Caco-2 (cell line): ENCODE measurements at regions not wholly inside any gene's neighbourhood (a gene's known extent, or its start where the extent isn't known, plus 50 kb on each side); places are given as distances from the start of the nearest gene placed in this dataset.

ENCODE experiments used
- BruUV-seq: library from RNA; stranded (reverse); fragments of 400-500 nt; replicated peaks from 2 replicates; lab custom pipeline; 2021; lab: Mats Ljungman, UMichigan
- CTCF ChIA-PET: fragments of 300-600 bp; sonication (Branson Sonifier 250); formaldehyde crosslinking; loops from one replicate; lab custom pipeline; 2022; ENCODE audit warnings: antibody characterized with exemption; lab: Charles Lee
- POLR2A ChIA-PET: fragments of 300-600 bp; sonication (Branson Sonifier 250); formaldehyde crosslinking; loops from one replicate; lab custom pipeline; 2022; ENCODE audit warnings: antibody characterized with exemption; lab: Charles Lee
- DNase-seq, 2 experiments: peaks; one replicate each; pipeline versions ENCODE4 v3.0.0 to v3.0.0-alpha.2; 2020 to 2022
- H3K27me3 ChIP-seq: replicated peaks from 2 replicates; pipeline ENCODE4 v1.6.0; 2011; ENCODE audit warnings: low read length; ENCODE audit not compliant: control insufficient read depth, insufficient read depth
- H3K36me3 ChIP-seq: 2 replicates; pipeline ENCODE4 v1.5.1; 2011; ENCODE audit warnings: low read length; ENCODE audit not compliant: control insufficient read depth, insufficient read depth
- H3K4me1 ChIP-seq: fragments of 250-450 bp; sonication (Bioruptor Pico); 2 replicates; pipeline ENCODE4 v1.5.1; 2020; ENCODE audit warnings: mild to moderate bottlenecking
- H3K4me3 ChIP-seq: 2 replicates; pipeline ENCODE4 v1.5.1; 2011; ENCODE audit warnings: low read depth, mild to moderate bottlenecking, control low read depth, low read length
- H3K9me3 ChIP-seq: fragments of 250-450 bp; sonication (Bioruptor Pico); 2 replicates; pipeline ENCODE4 v1.5.1; 2020; ENCODE audit warnings: mild to moderate bottlenecking, moderate library complexity
- H3K27ac Mint-ChIP-seq: one replicate; pipeline ENCODE4 v1.8.0; 2022; ENCODE audit warnings: mixed read lengths; ENCODE audit not compliant: unreplicated experiment
- H3K27me3 Mint-ChIP-seq: one replicate; pipeline ENCODE4 v1.8.0; 2022; ENCODE audit warnings: mixed read lengths; ENCODE audit not compliant: insufficient read depth, unreplicated experiment
- H3K36me3 Mint-ChIP-seq: one replicate; pipeline ENCODE4 v1.8.0; 2022; ENCODE audit warnings: mild to moderate bottlenecking, mixed read lengths; ENCODE audit not compliant: insufficient read depth, unreplicated experiment
- H3K4me1 Mint-ChIP-seq: one replicate; pipeline ENCODE4 v1.8.0; 2022; ENCODE audit warnings: low read depth, mixed read lengths; ENCODE audit not compliant: unreplicated experiment
- H3K4me3 Mint-ChIP-seq: one replicate; pipeline ENCODE4 v1.8.0; 2022; ENCODE audit warnings: mild to moderate bottlenecking, moderate library complexity, mixed read lengths; ENCODE audit not compliant: unreplicated experiment
- H3K9me3 Mint-ChIP-seq: one replicate; pipeline ENCODE4 v1.8.0; 2022; ENCODE audit warnings: mixed read lengths; ENCODE audit not compliant: unreplicated experiment
- CTCF ChIP-seq, 2 experiments: fragments of 200-600 bp in 1 of 2; IDR thresholded peaks; 1 replicate in 1 of 2; 2 replicates in 1 of 2; pipeline versions ENCODE4 v1.5.1 to v1.8.0; 2011 to 2022; ENCODE audit warnings: antibody characterized with exemption in 1 of 2, control low read depth in 1 of 2, inconsistent platforms in 1 of 2, low read depth in 1 of 2, low read length in 1 of 2, mild to moderate bottlenecking in 1 of 2, moderate library complexity in 1 of 2; ENCODE audit not compliant: insufficient read depth in 1 of 2, severe bottlenecking in 1 of 2, unreplicated experiment in 1 of 2
- intact Hi-C: fragments of 100-400 bp; cut with micrococcal nuclease; formaldehyde crosslinking; loops from one replicate; pipeline ENCODE4 v1.10.0; 2022; ENCODE audit not compliant: unreplicated experiment

DNA sequence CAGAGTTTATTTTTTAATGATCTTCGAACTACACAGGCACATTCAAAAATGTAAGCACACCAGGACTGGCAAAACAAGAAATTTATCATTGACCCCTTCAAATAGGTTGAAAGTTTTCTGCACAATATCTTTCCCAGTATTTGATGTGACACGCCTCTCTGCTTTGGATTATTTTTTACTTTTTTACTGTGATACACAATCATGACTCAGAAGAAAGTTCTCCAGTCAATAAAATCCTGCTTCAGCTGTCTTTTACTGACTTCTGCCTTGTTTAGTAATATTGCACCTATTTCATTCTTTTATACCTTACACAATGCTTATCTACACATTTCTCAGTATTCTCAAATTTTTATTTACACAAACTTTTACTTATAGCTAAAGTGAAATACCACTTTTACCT is 1750.4 kb downstream of the PCDH9 start:
- no TSS peak for BruUV-seq
- Histone ChIP-seq H3K4me1 (no peaks in the 10 kb centered on the region), H3K27me3 (no peaks in the 10 kb centered on the region), H3K9me3 (0 out of 2 replicates have a peak, but pooled peaks cover 3% of the 10 kb centered on the region), H3K36me3 (no peaks in the 10 kb centered on the region), H3K4me3 (no peak overlapping the region)
- DNase-seq = no peak
- no peaks in the 10 kb centered on the region for H3K9me3 Mint-ChIP-seq
- no peaks in the 10 kb centered on the region for H3K36me3 Mint-ChIP-seq
- intact Hi-C loops = no loop called here
- H3K27ac Mint-ChIP-seq = no peak overlapping the region
- CTCF ChIA-PET = no interaction called here
- TF ChIP-seq CTCF (IDR thresholded peaks at IDR 0.05; ENCODE audit: insufficient read depth in 1 of 2, low read depth in 1 of 2, low read length in 1 of 2, severe bottlenecking in 1 of 2, unreplicated experiment in 1 of 2) = no peak
- H3K4me3 Mint-ChIP-seq = no peak overlapping the region
- no peaks in the 10 kb centered on the region for H3K4me1 Mint-ChIP-seq
- POLR2A ChIA-PET = no interaction called here
- no peaks in the 10 kb centered on the region for H3K27me3 Mint-ChIP-seq

DNA sequence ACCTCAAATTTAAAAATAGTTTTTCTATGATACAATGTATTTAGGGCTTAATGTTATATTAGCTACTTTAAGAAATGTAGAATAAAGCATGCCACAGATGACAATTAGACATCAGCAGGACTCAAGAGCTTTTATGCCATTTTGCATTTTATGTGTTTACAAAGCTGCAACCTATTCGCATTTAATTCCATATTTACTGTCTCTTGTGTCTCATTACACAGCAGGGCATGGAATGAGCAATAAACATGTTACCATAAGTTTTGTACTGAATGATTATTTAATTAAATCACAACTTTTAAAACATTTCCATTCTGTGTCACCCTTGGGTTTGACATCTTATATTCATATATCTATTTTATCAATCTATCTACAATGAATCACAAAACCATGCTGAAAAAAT is 1756.9 kb downstream of the PCDH9 start:
- H3K27me3 Mint-ChIP-seq = no peaks in the 10 kb centered on the region
- no peaks in the 10 kb centered on the region for H3K9me3 Mint-ChIP-seq
- no peak for TF ChIP-seq CTCF (IDR thresholded peaks at IDR 0.05; ENCODE audit: insufficient read depth in 1 of 2, low read depth in 1 of 2, low read length in 1 of 2, severe bottlenecking in 1 of 2, unreplicated experiment in 1 of 2)
- Histone ChIP-seq H3K27me3 (no peaks in the 10 kb centered on the region), H3K36me3 (no peaks in the 10 kb centered on the region), H3K4me1 (no peaks in the 10 kb centered on the region), H3K9me3 (no peaks in the 10 kb centered on the region), H3K4me3 (no peak overlapping the region)
- no peak overlapping the region for H3K27ac Mint-ChIP-seq
- CTCF ChIA-PET = no interaction called here
- intact Hi-C loops = no loop called here
- DNase-seq = no peak
- POLR2A ChIA-PET = no interaction called here
- BruUV-seq = no TSS peak
- H3K4me3 Mint-ChIP-seq = no peak overlapping the region
- H3K4me1 Mint-ChIP-seq = no peaks in the 10 kb centered on the region
- no peaks in the 10 kb centered on the region for H3K36me3 Mint-ChIP-seq

DNA sequence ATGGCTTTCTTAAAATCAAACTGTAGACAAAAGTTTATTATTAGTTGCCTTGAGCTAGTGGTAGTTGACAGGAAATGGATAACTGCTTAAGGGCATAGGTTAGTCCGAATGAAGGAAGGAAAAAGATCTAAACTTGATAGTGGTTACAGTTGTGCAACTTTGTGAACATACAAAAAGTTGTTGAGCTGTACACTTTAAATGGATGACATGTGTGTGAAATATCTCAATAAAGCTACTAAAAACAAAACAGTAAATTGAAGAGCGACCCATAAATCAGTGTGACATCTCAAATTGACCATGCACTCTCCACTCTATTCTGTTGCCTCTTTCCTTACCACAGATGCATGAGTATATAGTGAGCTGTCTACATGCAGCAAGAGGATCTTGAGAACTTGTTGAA is 1757.8 kb downstream of the PCDH9 start:
- Histone ChIP-seq H3K27me3 (no peaks in the 10 kb centered on the region), H3K9me3 (no peaks in the 10 kb centered on the region), H3K36me3 (no peaks in the 10 kb centered on the region), H3K4me1 (no peaks in the 10 kb centered on the region), H3K4me3 (no peak overlapping the region)
- no peaks in the 10 kb centered on the region for H3K9me3 Mint-ChIP-seq
- CTCF ChIA-PET = no interaction called here
- H3K27ac Mint-ChIP-seq = no peak overlapping the region
- no TSS peak for BruUV-seq
- POLR2A ChIA-PET = no interaction called here
- intact Hi-C loops = no loop called here
- H3K4me3 Mint-ChIP-seq = no peak overlapping the region
- H3K27me3 Mint-ChIP-seq = no peaks in the 10 kb centered on the region
- no peaks in the 10 kb centered on the region for H3K4me1 Mint-ChIP-seq
- TF ChIP-seq CTCF (IDR thresholded peaks at IDR 0.05; ENCODE audit: insufficient read depth in 1 of 2, low read depth in 1 of 2, low read length in 1 of 2, severe bottlenecking in 1 of 2, unreplicated experiment in 1 of 2) = no peak
- H3K36me3 Mint-ChIP-seq = no peaks in the 10 kb centered on the region
- no peak for DNase-seq
